Spleen (tissue), 11 donors: ENCODE measurements at regions not wholly inside any gene's neighbourhood (a gene's known extent, or its start where the extent isn't known, plus 50 kb on each side); places are given as distances from the start of the nearest gene placed in this dataset.

ENCODE experiments used
- DNase-seq: peaks from one replicate; pipeline ENCODE4 v3.0.0-alpha.2; 2020
- H3K27ac ChIP-seq, 8 donors: fragments of 200-600 bp; sonication (generic) in 7 of 8; 1 replicate in 4 of 8; 2 replicates in 4 of 8; pipeline versions ENCODE4 v1.5.0 to v1.8.0; 2016 to 2021; ENCODE audit warnings: inconsistent platforms in 4 of 8, mild to moderate bottlenecking in 4 of 8, moderate library complexity in 1 of 8
- H3K27me3 ChIP-seq, 7 donors: fragments of 200-600 bp; sonication (generic) in 6 of 7; replicated peaks in 1 of 7; 1 replicate in 4 of 7; 2 replicates in 3 of 7; pipeline versions ENCODE4 v1.5.0 to v1.8.0; 2016 to 2021; ENCODE audit warnings: inconsistent platforms in 3 of 7, mild to moderate bottlenecking in 1 of 7
- H3K36me3 ChIP-seq, 6 donors: fragments of 200-600 bp; sonication (generic) in 5 of 6; 1 replicate in 4 of 6; 2 replicates in 2 of 6; pipeline versions ENCODE4 v1.5.0 to v1.8.0; 2016 to 2021; ENCODE audit warnings: inconsistent platforms in 2 of 6
- H3K4me1 ChIP-seq, 6 donors: fragments of 200-600 bp; sonication (generic) in 5 of 6; 1 replicate in 3 of 6; 2 replicates in 3 of 6; pipeline versions ENCODE4 v1.5.0 to v1.8.0; 2016 to 2021; ENCODE audit warnings: inconsistent platforms in 3 of 6
- H3K4me3 ChIP-seq, 8 donors: fragments of 200-600 bp; sonication (generic) in 7 of 8; 1 replicate in 4 of 8; 2 replicates in 4 of 8; pipeline versions ENCODE4 v1.5.0 to v1.8.0; 2016 to 2021; ENCODE audit warnings: inconsistent platforms in 4 of 8, mild to moderate bottlenecking in 4 of 8, moderate library complexity in 2 of 8
- H3K9me3 ChIP-seq, 8 donors: fragments of 200-600 bp; sonication (generic) in 7 of 8; 1 replicate in 4 of 8; 2 replicates in 4 of 8; pipeline versions ENCODE4 v1.5.0 to v1.8.0; 2016 to 2021; ENCODE audit warnings: inconsistent platforms in 4 of 8
- POLR2A ChIP-seq, 3 donors: fragments of 450-650 bp; IDR thresholded peaks; one replicate each; pipeline ENCODE4 v1.5.1; 2017; ENCODE audit warnings: antibody characterized with exemption in 3 of 3, mild to moderate bottlenecking in 1 of 3
- POLR2AphosphoS5 ChIP-seq, 3 donors: sonication (generic); formaldehyde crosslinking; IDR thresholded peaks; one replicate each; pipeline ENCODE4 v1.5.1; 2017; ENCODE audit warnings: antibody characterized with exemption in 3 of 3
- WGBS, 5 donors: extraction: QIAGEN DNeasy Blood & Tissue Kit in 3 of 5; methylation state at CpG; one replicate each; pipeline versions ENCODE4 v1.1.5 to v1.1.7; 2013 to 2018; 5-methylcytosine and 5-hydroxymethylcytosine counted together
- intact Hi-C: fragments of 100-400 bp; cut with DNase I; formaldehyde crosslinking; loops from one replicate; pipeline ENCODE4 v1.15.0; 2023; ENCODE audit warnings: low total_unique reads
- TF ChIP-seq, protein P1 (sequence below), 11 experiments: fragments of 200-600 bp in 7 of 11; fragments of 450-650 bp in 4 of 11; sonication (generic) in 4 of 11; IDR thresholded peaks in 8 of 11; conservative IDR thresholded peaks in 3 of 11; 1 replicate in 7 of 11; 2 replicates in 4 of 11; pipeline versions ENCODE4 v1.4.0 to v1.8.0; 2016 to 2021; ENCODE audit warnings: antibody characterized with exemption in 11 of 11, inconsistent platforms in 4 of 11, mild to moderate bottlenecking in 1 of 11
- donor health status: healthy with polysubstance abuse.
- donor health status: DM: no; HTN: no; CAD: no; lungs with moderate emphysema.
- donor health status: DM: no; HTN: no; CAD: no.
- donor health status: Bipolar disorder and iron deficiency.
- donor health status: healthy.
- donor health status: DM: no; HTN: no; CAD: no.
- donor health status: DM: yes; HTN: yes; CAD: no.

DNA sequence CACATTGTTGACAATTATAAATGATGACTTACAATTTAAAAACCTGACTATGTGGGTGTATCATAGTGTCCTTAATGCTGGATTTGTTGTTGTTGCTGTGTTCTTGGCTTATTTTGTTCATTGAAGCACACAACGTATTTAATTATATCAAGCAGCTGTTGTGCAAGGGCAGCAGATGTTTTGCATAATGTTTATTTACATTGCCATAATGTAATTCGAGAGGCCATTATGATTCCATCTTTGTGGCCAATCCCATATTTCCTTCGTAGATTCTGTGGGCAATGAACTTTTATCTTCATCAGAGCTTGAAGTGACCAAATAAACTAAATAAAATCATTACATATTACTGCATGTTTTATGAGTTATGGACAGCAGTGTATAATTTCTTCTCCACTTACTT is 422.6 kb upstream of the GALNTL6 start:
- intact Hi-C loops, result no loop called here
- H3K27ac ChIP-seq, result no peak overlapping the region
- no peak for TF ChIP-seq POLR2A (IDR thresholded peaks at IDR 0.05)
- no peak for TF ChIP-seq POLR2AphosphoS5 (IDR thresholded peaks at IDR 0.05)
- TF ChIP-seq, protein P1, sequence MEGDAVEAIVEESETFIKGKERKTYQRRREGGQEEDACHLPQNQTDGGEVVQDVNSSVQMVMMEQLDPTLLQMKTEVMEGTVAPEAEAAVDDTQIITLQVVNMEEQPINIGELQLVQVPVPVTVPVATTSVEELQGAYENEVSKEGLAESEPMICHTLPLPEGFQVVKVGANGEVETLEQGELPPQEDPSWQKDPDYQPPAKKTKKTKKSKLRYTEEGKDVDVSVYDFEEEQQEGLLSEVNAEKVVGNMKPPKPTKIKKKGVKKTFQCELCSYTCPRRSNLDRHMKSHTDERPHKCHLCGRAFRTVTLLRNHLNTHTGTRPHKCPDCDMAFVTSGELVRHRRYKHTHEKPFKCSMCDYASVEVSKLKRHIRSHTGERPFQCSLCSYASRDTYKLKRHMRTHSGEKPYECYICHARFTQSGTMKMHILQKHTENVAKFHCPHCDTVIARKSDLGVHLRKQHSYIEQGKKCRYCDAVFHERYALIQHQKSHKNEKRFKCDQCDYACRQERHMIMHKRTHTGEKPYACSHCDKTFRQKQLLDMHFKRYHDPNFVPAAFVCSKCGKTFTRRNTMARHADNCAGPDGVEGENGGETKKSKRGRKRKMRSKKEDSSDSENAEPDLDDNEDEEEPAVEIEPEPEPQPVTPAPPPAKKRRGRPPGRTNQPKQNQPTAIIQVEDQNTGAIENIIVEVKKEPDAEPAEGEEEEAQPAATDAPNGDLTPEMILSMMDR (IDR thresholded peaks at IDR 0.05 in 8 of 11, conservative IDR thresholded peaks at IDR 0.05 in 3 of 11), result no peak
- no peak overlapping the region for H3K4me3 ChIP-seq
- peaks cover 0 to 30% (median 19%) of the 10 kb centered on the region in 8 donors for H3K9me3 ChIP-seq
- H3K4me1 ChIP-seq, result no peaks in the 10 kb centered on the region
- WGBS, 5 donors, result 58 to 77% (median 61%) methylated on average over 3 of the region's 3 CpGs
- DNase-seq, result no peak
- no peaks in the 10 kb centered on the region for H3K36me3 ChIP-seq
- H3K27me3 ChIP-seq, result no peaks in the 10 kb centered on the region

DNA sequence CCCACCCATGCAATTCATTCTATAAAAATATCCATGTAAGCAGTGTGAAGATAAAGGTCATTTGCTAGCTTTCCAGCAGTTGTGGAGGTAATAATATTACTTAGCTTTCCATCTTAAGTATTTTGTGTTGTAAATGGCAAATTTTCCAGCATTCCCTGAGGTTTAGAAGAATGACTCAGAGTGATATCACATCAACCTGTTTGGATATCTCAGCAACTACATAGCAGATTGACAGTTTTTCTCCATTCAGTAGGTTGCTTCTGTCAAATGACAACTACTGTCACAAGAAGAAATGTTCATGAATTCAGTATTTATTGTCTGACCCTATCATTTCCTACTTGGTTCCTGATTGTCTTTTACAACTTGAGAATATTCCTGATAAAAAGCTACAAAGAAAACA is 434.9 kb upstream of the GALNTL6 start:
- intact Hi-C loops, result no loop called here
- no peaks in the 10 kb centered on the region for H3K27me3 ChIP-seq
- no peak overlapping the region for H3K4me3 ChIP-seq
- TF ChIP-seq, protein P1 (IDR thresholded peaks at IDR 0.05 in 8 of 11, conservative IDR thresholded peaks at IDR 0.05 in 3 of 11), result no peak
- TF ChIP-seq POLR2AphosphoS5 (IDR thresholded peaks at IDR 0.05) (no peak), POLR2A (IDR thresholded peaks at IDR 0.05) (no peak)
- H3K9me3 ChIP-seq, result peaks cover 0 to 6% (median 0%) of the 10 kb centered on the region in 8 donors
- H3K4me1 ChIP-seq, result no peaks in the 10 kb centered on the region
- H3K36me3 ChIP-seq, result no peaks in the 10 kb centered on the region
- H3K27ac ChIP-seq, result no peak overlapping the region
- no peak for DNase-seq

DNA sequence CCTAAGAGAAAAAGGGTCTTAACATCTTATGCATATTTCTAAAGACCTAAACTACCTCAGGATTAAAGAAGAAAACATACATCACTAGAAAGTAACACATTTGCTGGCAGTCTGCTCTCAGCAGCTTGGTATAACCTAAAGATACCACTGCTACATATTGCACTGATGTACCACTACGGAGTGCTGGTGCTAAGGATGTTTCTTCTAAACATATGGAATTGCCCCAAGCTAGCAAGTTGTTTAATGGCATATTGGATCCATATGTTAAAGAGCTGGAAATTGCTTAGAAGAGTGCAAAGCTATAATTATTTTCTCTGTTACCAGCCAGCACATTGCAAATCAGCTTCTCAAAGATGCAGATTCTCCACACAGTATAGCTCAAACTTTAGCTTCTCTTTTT is 436.5 kb upstream of the GALNTL6 start:
- WGBS, 5 donors, result 77 to 90% (median 82%) methylated on average over 1 of the region's 1 CpG
- Histone ChIP-seq H3K4me1 (no peaks in the 10 kb centered on the region), H3K36me3 (no peaks in the 10 kb centered on the region), H3K9me3 (peaks cover 0 to 6% (median 0%) of the 10 kb centered on the region in 8 donors), H3K4me3 (no peak overlapping the region), H3K27ac (no peak overlapping the region), H3K27me3 (no peaks in the 10 kb centered on the region)
- TF ChIP-seq POLR2AphosphoS5 (IDR thresholded peaks at IDR 0.05) (no peak), POLR2A (IDR thresholded peaks at IDR 0.05) (no peak)
- TF ChIP-seq, protein P1 (IDR thresholded peaks at IDR 0.05 in 8 of 11, conservative IDR thresholded peaks at IDR 0.05 in 3 of 11), result no peak
- intact Hi-C loops, result no loop called here
- DNase-seq, result no peak

DNA sequence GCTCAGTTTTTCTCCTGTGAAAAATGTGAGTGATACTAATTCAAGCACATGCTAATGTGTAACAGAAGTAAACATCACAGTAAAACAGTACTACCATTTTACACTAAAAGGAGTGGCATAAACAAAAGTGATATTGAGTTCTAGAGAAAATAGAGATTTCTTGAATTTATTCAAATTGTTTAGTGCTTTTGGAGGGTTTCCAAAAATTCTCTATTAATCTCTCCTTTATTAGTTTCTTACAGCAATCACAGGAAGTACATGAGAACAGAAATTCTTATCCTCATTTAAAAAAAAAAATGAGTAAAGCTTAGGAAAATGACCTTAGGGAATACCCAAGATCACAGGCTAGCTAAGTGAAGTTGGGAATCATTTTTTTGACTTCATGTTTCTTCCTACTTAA is 459.7 kb upstream of the GALNTL6 start:
- Histone ChIP-seq H3K9me3 (peaks cover 0 to 5% (median 0%) of the 10 kb centered on the region in 8 donors), H3K4me3 (no peak overlapping the region), H3K27ac (no peak overlapping the region), H3K4me1 (no peaks in the 10 kb centered on the region), H3K36me3 (no peaks in the 10 kb centered on the region), H3K27me3 (no peaks in the 10 kb centered on the region)
- intact Hi-C loops, result no loop called here
- no peak for DNase-seq
- TF ChIP-seq POLR2AphosphoS5 (IDR thresholded peaks at IDR 0.05), result no peak
- TF ChIP-seq POLR2A (IDR thresholded peaks at IDR 0.05), result no peak
- TF ChIP-seq, protein P1 (IDR thresholded peaks at IDR 0.05 in 8 of 11, conservative IDR thresholded peaks at IDR 0.05 in 3 of 11), result no peak
